ENCODE measurements at regions not wholly inside any gene's neighbourhood (a gene's known extent, or its start where the extent isn't known, plus 50 kb on each side); places are given as distances from the start of the nearest gene placed in this dataset.

- no peaks in the 10 kb centered on the region for H3K36me3 Mint-ChIP-seq (ENCODE audit: low read depth, unreplicated experiment)
These were observed 212.5 kb upstream of the DKK2 start for GRCh38 chr4:107248571-107248970.

GRCh38 chr4:107247738-107248137, 211.6 kb upstream of the DKK2 start:
- Mint-ChIP-seq H3K27ac (ENCODE audit: unreplicated experiment) (no peak overlapping the region), H3K27me3 (ENCODE audit: unreplicated experiment) (no peaks in the 10 kb centered on the region), H3K4me1 (ENCODE audit: unreplicated experiment) (no peaks in the 10 kb centered on the region), H3K36me3 (ENCODE audit: low read depth, unreplicated experiment) (no peaks in the 10 kb centered on the region), H3K9me3 (ENCODE audit: unreplicated experiment) (no peaks in the 10 kb centered on the region), H3K4me3 (ENCODE audit: unreplicated experiment) (no peak overlapping the region)
- DNase-seq (ENCODE audit: low spot score): no peak
- no peak for TF ChIP-seq CTCF (IDR thresholded peaks at IDR 0.05; ENCODE audit: unreplicated experiment)

More at GRCh38 chr4:107248571-107248970, 212.5 kb upstream of the DKK2 start:
- H3K4me3 Mint-ChIP-seq (ENCODE audit: unreplicated experiment): no peak overlapping the region
- no peaks in the 10 kb centered on the region for H3K9me3 Mint-ChIP-seq (ENCODE audit: unreplicated experiment)
- no peak overlapping the region for H3K27ac Mint-ChIP-seq (ENCODE audit: unreplicated experiment)
- no peak for TF ChIP-seq CTCF (IDR thresholded peaks at IDR 0.05; ENCODE audit: unreplicated experiment)
- no peaks in the 10 kb centered on the region for H3K4me1 Mint-ChIP-seq (ENCODE audit: unreplicated experiment)
- no peaks in the 10 kb centered on the region for H3K27me3 Mint-ChIP-seq (ENCODE audit: unreplicated experiment)
- no peak for DNase-seq (ENCODE audit: low spot score)

GRCh38 chr4:107246761-107247160, 210.6 kb upstream of the DKK2 start:
- no peak for TF ChIP-seq CTCF (IDR thresholded peaks at IDR 0.05; ENCODE audit: unreplicated experiment)
- Mint-ChIP-seq H3K27me3 (ENCODE audit: unreplicated experiment) (no peaks in the 10 kb centered on the region), H3K36me3 (ENCODE audit: low read depth, unreplicated experiment) (no peaks in the 10 kb centered on the region), H3K4me3 (ENCODE audit: unreplicated experiment) (no peak overlapping the region), H3K27ac (ENCODE audit: unreplicated experiment) (no peak overlapping the region), H3K4me1 (ENCODE audit: unreplicated experiment) (no peaks in the 10 kb centered on the region), H3K9me3 (ENCODE audit: unreplicated experiment) (no peaks in the 10 kb centered on the region)
- DNase-seq (ENCODE audit: low spot score): no peak

- Mint-ChIP-seq H3K4me3 (ENCODE audit: unreplicated experiment) (no peak overlapping the region), H3K27me3 (ENCODE audit: unreplicated experiment) (no peaks in the 10 kb centered on the region), H3K36me3 (ENCODE audit: low read depth, unreplicated experiment) (no peaks in the 10 kb centered on the region), H3K4me1 (ENCODE audit: unreplicated experiment) (no peaks in the 10 kb centered on the region), H3K27ac (ENCODE audit: unreplicated experiment) (no peak overlapping the region), H3K9me3 (ENCODE audit: unreplicated experiment) (no peaks in the 10 kb centered on the region)
- TF ChIP-seq CTCF (IDR thresholded peaks at IDR 0.05; ENCODE audit: unreplicated experiment): no peak
- DNase-seq (ENCODE audit: low spot score): no peak
These were observed 207.1 kb upstream of the DKK2 start for GRCh38 chr4:107243141-107243781.

- no peaks in the 10 kb centered on the region for H3K4me1 Mint-ChIP-seq (ENCODE audit: unreplicated experiment)
These were observed 184.9 kb upstream of the DKK2 start for GRCh38 chr4:107220976-107221375.

More at GRCh38 chr4:107220976-107221375, 184.9 kb upstream of the DKK2 start:
- Mint-ChIP-seq H3K4me3 (ENCODE audit: unreplicated experiment) (no peak overlapping the region), H3K27ac (ENCODE audit: unreplicated experiment) (no peak overlapping the region), H3K36me3 (ENCODE audit: low read depth, unreplicated experiment) (no peaks in the 10 kb centered on the region), H3K27me3 (ENCODE audit: unreplicated experiment) (no peaks in the 10 kb centered on the region), H3K9me3 (ENCODE audit: unreplicated experiment) (no peaks in the 10 kb centered on the region)
- DNase-seq (ENCODE audit: low spot score): no peak
- TF ChIP-seq CTCF (IDR thresholded peaks at IDR 0.05; ENCODE audit: unreplicated experiment): no peak

Measured in endothelial cell (in vitro differentiated cells).